Progenitor cell of endocrine pancreas (in vitro differentiated cells): ENCODE measurements at regions not wholly inside any gene's neighbourhood (a gene's known extent, or its start where the extent isn't known, plus 50 kb on each side); places are given as distances from the start of the nearest gene placed in this dataset.

Experiments used
- DNase-seq: peaks from one replicate; pipeline ENCODE4 v3.0.0; 2021; ENCODE audit warnings: low spot score; ENCODE audit not compliant: unreplicated experiment
- H3K27ac Mint-ChIP-seq: 2 replicates; pipeline ENCODE4 v1.8.0; 2021; ENCODE audit warnings: mild to moderate bottlenecking, moderate library complexity, mixed read lengths
- H3K27me3 Mint-ChIP-seq: 2 replicates; pipeline ENCODE4 v1.8.0; 2021; ENCODE audit warnings: mixed read lengths
- H3K36me3 Mint-ChIP-seq: 2 replicates; pipeline ENCODE4 v1.8.0; 2022; ENCODE audit warnings: mixed read lengths; ENCODE audit not compliant: insufficient read depth
- H3K4me1 Mint-ChIP-seq: 2 replicates; pipeline ENCODE4 v1.8.0; 2021; ENCODE audit warnings: low read depth, mixed read lengths
- H3K4me3 Mint-ChIP-seq: 2 replicates; pipeline ENCODE4 v1.8.0; 2021; ENCODE audit warnings: low read depth, mild to moderate bottlenecking, moderate library complexity, mixed read lengths
- H3K9me3 Mint-ChIP-seq: 2 replicates; pipeline ENCODE4 v1.8.0; 2021; ENCODE audit warnings: low read depth, mixed read lengths
- CTCF ChIP-seq: fragments of 200-600 bp; sonication (generic); IDR thresholded peaks from one replicate; pipeline ENCODE4 v1.5.0; 2021; ENCODE audit warnings: antibody characterized with exemption, mild to moderate bottlenecking; ENCODE audit not compliant: unreplicated experiment

GRCh38 chr18:57856557-57857280 is 53.6 kb upstream of the ATP8B1 start:
- no peak for TF ChIP-seq CTCF
- H3K9me3 Mint-ChIP-seq = no peaks in the 10 kb centered on the region
- H3K27ac Mint-ChIP-seq = no peak overlapping the region
- H3K36me3 Mint-ChIP-seq = no peaks in the 10 kb centered on the region
- H3K4me1 Mint-ChIP-seq = peaks cover 15% of the 10 kb centered on the region
- no peak for DNase-seq
- peaks cover 4% of the 10 kb centered on the region for H3K27me3 Mint-ChIP-seq
- H3K4me3 Mint-ChIP-seq = no peak overlapping the region

- peaks cover 15% of the 10 kb centered on the region for H3K4me1 Mint-ChIP-seq
- DNase-seq = no peak
- no peak for TF ChIP-seq CTCF
These were observed 53.0 kb upstream of the ATP8B1 start for GRCh38 chr18:57856128-57856527.

GRCh38 chr18:57855551-57855950 is 52.4 kb upstream of the ATP8B1 start:
- Mint-ChIP-seq H3K4me1 (peaks cover 15% of the 10 kb centered on the region), H3K36me3 (no peaks in the 10 kb centered on the region), H3K9me3 (no peaks in the 10 kb centered on the region), H3K4me3 (no peak overlapping the region), H3K27ac (no peak overlapping the region), H3K27me3 (peaks cover 4% of the 10 kb centered on the region)
- DNase-seq = no peak
- no peak for TF ChIP-seq CTCF

More at GRCh38 chr18:57856128-57856527, 53.0 kb upstream of the ATP8B1 start:
- Mint-ChIP-seq H3K4me3 (no peak overlapping the region), H3K36me3 (no peaks in the 10 kb centered on the region), H3K27me3 (peaks cover 4% of the 10 kb centered on the region), H3K9me3 (no peaks in the 10 kb centered on the region), H3K27ac (no peak overlapping the region)

GRCh38 chr18:57854726-57855125 is 51.6 kb upstream of the ATP8B1 start:
- no peaks in the 10 kb centered on the region for H3K9me3 Mint-ChIP-seq
- H3K4me3 Mint-ChIP-seq = no peak overlapping the region
- H3K27ac Mint-ChIP-seq = no peak overlapping the region
- H3K27me3 Mint-ChIP-seq = peaks cover 4% of the 10 kb centered on the region
- no peak for TF ChIP-seq CTCF
- H3K4me1 Mint-ChIP-seq = peaks cover 15% of the 10 kb centered on the region
- H3K36me3 Mint-ChIP-seq = no peaks in the 10 kb centered on the region
- DNase-seq = no peak

- H3K9me3 Mint-ChIP-seq = no peaks in the 10 kb centered on the region
- peaks cover 15% of the 10 kb centered on the region for H3K4me1 Mint-ChIP-seq
- no peak overlapping the region for H3K4me3 Mint-ChIP-seq
- no peak overlapping the region for H3K27ac Mint-ChIP-seq
- no peaks in the 10 kb centered on the region for H3K36me3 Mint-ChIP-seq
- peaks cover 4% of the 10 kb centered on the region for H3K27me3 Mint-ChIP-seq
- DNase-seq = no peak
- TF ChIP-seq CTCF = no peak
These were observed 50.7 kb upstream of the ATP8B1 start for GRCh38 chr18:57853864-57854263.
